Epithelial cell of esophagus (primary cell): ENCODE measurements at regions not wholly inside any gene's neighbourhood (a gene's known extent, or its start where the extent isn't known, plus 50 kb on each side); places are given as distances from the start of the nearest gene placed in this dataset.

Source experiments
- DNase-seq: peaks from one replicate; pipeline ENCODE4 v3.0.0; 2010; ENCODE audit warnings: low read depth
- H3K4me3 ChIP-seq: 2 replicates; pipeline ENCODE4 v1.5.1; 2011; ENCODE audit warnings: mild to moderate bottlenecking, low read length, control low read depth
- CTCF ChIP-seq: IDR thresholded peaks from 2 replicates; pipeline ENCODE4 v1.5.1; 2011; ENCODE audit warnings: low read depth, mild to moderate bottlenecking, low read length, control low read depth, inconsistent platforms; ENCODE audit not compliant: insufficient read depth; ENCODE audit errors: missing control alignments

GRCh38 chr15:96817900-96818299 is 487.4 kb downstream of the NR2F2 start:
- no peak for DNase-seq
- TF ChIP-seq CTCF, result no peak

GRCh38 chr15:96818861-96819260 is 488.4 kb downstream of the NR2F2 start:
- DNase-seq, result peak; percentile 76
- TF ChIP-seq CTCF, result no peak
- no peak overlapping the region for H3K4me3 ChIP-seq

More at GRCh38 chr15:96817900-96818299, 487.4 kb downstream of the NR2F2 start:
- H3K4me3 ChIP-seq, result no peak overlapping the region

GRCh38 chr15:96827981-96828380 is 497.5 kb downstream of the NR2F2 start:
- DNase-seq, result no peak
- no peak overlapping the region for H3K4me3 ChIP-seq
- no peak for TF ChIP-seq CTCF

GRCh38 chr15:96837241-96837970 is 506.9 kb downstream of the NR2F2 start:
- no peak overlapping the region for H3K4me3 ChIP-seq
- TF ChIP-seq CTCF, result no peak
- peak; percentile 75 for DNase-seq

GRCh38 chr15:96838081-96838480 is 507.6 kb downstream of the NR2F2 start:
- no peak overlapping the region for H3K4me3 ChIP-seq
- no peak for TF ChIP-seq CTCF
- DNase-seq, result peak; percentile 61

GRCh38 chr15:96849271-96849900 is 518.9 kb downstream of the NR2F2 start:
- H3K4me3 ChIP-seq, result no peak overlapping the region
- no peak for DNase-seq
- TF ChIP-seq CTCF, result no peak
